ENCODE measurements at regions not wholly inside any gene's neighbourhood (a gene's known extent, or its start where the extent isn't known, plus 50 kb on each side); places are given as distances from the start of the nearest gene placed in this dataset.

- no peak for TF ChIP-seq CTCF (IDR thresholded peaks at IDR 0.05; ENCODE audit: insufficient read depth, low read length, poor library complexity, severe bottlenecking)
- no peak overlapping the region for H3K4me3 ChIP-seq (replicated peaks; ENCODE audit: low read depth, low read length)
- H3K27me3 ChIP-seq (replicated peaks; ENCODE audit: control insufficient read depth, insufficient read depth, low read length): no peaks in the 10 kb centered on the region
- no peaks in the 10 kb centered on the region for H3K36me3 ChIP-seq (ENCODE audit: control insufficient read depth, insufficient read depth, low read length)
- no peak for DNase-seq (ENCODE audit: extremely low read depth, insufficient read length)
Observed at GRCh38 chr4:1516881-1517480, 110.7 kb upstream of the NKX1-1 start.

GRCh38 chr4:1516261-1516660 is 110.0 kb upstream of the NKX1-1 start:
- no peaks in the 10 kb centered on the region for H3K27me3 ChIP-seq (replicated peaks; ENCODE audit: control insufficient read depth, insufficient read depth, low read length)
- no peaks in the 10 kb centered on the region for H3K36me3 ChIP-seq (ENCODE audit: control insufficient read depth, insufficient read depth, low read length)
- H3K4me3 ChIP-seq (replicated peaks; ENCODE audit: low read depth, low read length): no peak overlapping the region
- no peak for TF ChIP-seq CTCF (IDR thresholded peaks at IDR 0.05; ENCODE audit: insufficient read depth, low read length, poor library complexity, severe bottlenecking)
- no peak for DNase-seq (ENCODE audit: extremely low read depth, insufficient read length)

- Histone ChIP-seq H3K36me3 (ENCODE audit: control insufficient read depth, insufficient read depth, low read length) (no peaks in the 10 kb centered on the region), H3K4me3 (replicated peaks; ENCODE audit: low read depth, low read length) (no peak overlapping the region), H3K27me3 (replicated peaks; ENCODE audit: control insufficient read depth, insufficient read depth, low read length) (no peaks in the 10 kb centered on the region)
- DNase-seq (ENCODE audit: extremely low read depth, insufficient read length): no peak
- TF ChIP-seq CTCF (IDR thresholded peaks at IDR 0.05; ENCODE audit: insufficient read depth, low read length, poor library complexity, severe bottlenecking): no peak
Observed at GRCh38 chr4:1515763-1516162, 109.5 kb upstream of the NKX1-1 start.

- no peak for DNase-seq (ENCODE audit: extremely low read depth, insufficient read length)
- Histone ChIP-seq H3K4me3 (replicated peaks; ENCODE audit: low read depth, low read length) (no peak overlapping the region), H3K36me3 (ENCODE audit: control insufficient read depth, insufficient read depth, low read length) (no peaks in the 10 kb centered on the region), H3K27me3 (replicated peaks; ENCODE audit: control insufficient read depth, insufficient read depth, low read length) (no peaks in the 10 kb centered on the region)
- no peak for TF ChIP-seq CTCF (IDR thresholded peaks at IDR 0.05; ENCODE audit: insufficient read depth, low read length, poor library complexity, severe bottlenecking)
Observed at GRCh38 chr4:1515156-1515555, 108.9 kb upstream of the NKX1-1 start.

- Histone ChIP-seq H3K36me3 (ENCODE audit: control insufficient read depth, insufficient read depth, low read length) (no peaks in the 10 kb centered on the region), H3K27me3 (replicated peaks; ENCODE audit: control insufficient read depth, insufficient read depth, low read length) (no peaks in the 10 kb centered on the region), H3K4me3 (replicated peaks; ENCODE audit: low read depth, low read length) (no peak overlapping the region)
- DNase-seq (ENCODE audit: extremely low read depth, insufficient read length): no peak
- TF ChIP-seq CTCF (IDR thresholded peaks at IDR 0.05; ENCODE audit: insufficient read depth, low read length, poor library complexity, severe bottlenecking): no peak
Observed at GRCh38 chr4:1514612-1515011, 108.4 kb upstream of the NKX1-1 start.

GRCh38 chr4:1513936-1514483 is 107.8 kb upstream of the NKX1-1 start:
- H3K36me3 ChIP-seq (ENCODE audit: control insufficient read depth, insufficient read depth, low read length): no peaks in the 10 kb centered on the region
- H3K27me3 ChIP-seq (replicated peaks; ENCODE audit: control insufficient read depth, insufficient read depth, low read length): no peaks in the 10 kb centered on the region
- no peak for DNase-seq (ENCODE audit: extremely low read depth, insufficient read length)
- no peak overlapping the region for H3K4me3 ChIP-seq (replicated peaks; ENCODE audit: low read depth, low read length)
- TF ChIP-seq CTCF (IDR thresholded peaks at IDR 0.05; ENCODE audit: insufficient read depth, low read length, poor library complexity, severe bottlenecking): no peak
